ENCODE measurements at regions not wholly inside any gene's neighbourhood (a gene's known extent, or its start where the extent isn't known, plus 50 kb on each side); places are given as distances from the start of the nearest gene placed in this dataset.
"Not testable (repeated sequence)": the region's sequence is repeated elsewhere in the genome, so short reads cannot be mapped to it uniquely, and the experiment has no call there.

- FAIRE-seq (no peak), DNase-seq (ENCODE audit: low spot score) (no peak)
Measured at GRCh38 chr6:15843226-15843625, 180.4 kb upstream of the DTNBP1 start.

- FAIRE-seq (no peak), DNase-seq (ENCODE audit: low spot score) (no peak)
Measured at GRCh38 chr6:15842727-15843117, 179.9 kb upstream of the DTNBP1 start.

- FAIRE-seq (no peak), DNase-seq (ENCODE audit: low spot score) (no peak)
Measured at GRCh38 chr6:15841937-15842726, 179.3 kb upstream of the DTNBP1 start.

- FAIRE-seq: no peak
- DNase-seq (ENCODE audit: low spot score): no peak
Measured at GRCh38 chr6:15839969-15840541, 177.2 kb upstream of the DTNBP1 start.

- no peak for FAIRE-seq
Measured at GRCh38 chr6:15837205-15837604, 174.4 kb upstream of the DTNBP1 start.

GRCh38 chr6:15832841-15833240, 170.0 kb upstream of the DTNBP1 start:
- no peak for DNase-seq (ENCODE audit: low spot score)
- no peak for FAIRE-seq

More at GRCh38 chr6:15837205-15837604, 174.4 kb upstream of the DTNBP1 start:
- DNase-seq (ENCODE audit: low spot score): no peak

- DNase-seq (ENCODE audit: low spot score): no peak
- no peak for FAIRE-seq
Measured at GRCh38 chr6:15829156-15829555, 166.3 kb upstream of the DTNBP1 start.

GRCh38 chr6:15827496-15828255, 164.8 kb upstream of the DTNBP1 start:
- DNase-seq (ENCODE audit: low spot score) (no peak), FAIRE-seq (no peak)

GRCh38 chr6:15826814-15827318, 164.0 kb upstream of the DTNBP1 start:
- DNase-seq (ENCODE audit: low spot score) (no peak), FAIRE-seq (no peak)

GRCh38 chr6:15825332-15825930, 162.6 kb upstream of the DTNBP1 start:
- FAIRE-seq (no peak), DNase-seq (ENCODE audit: low spot score) (no peak)

- DNase-seq (ENCODE audit: low spot score) (no peak), FAIRE-seq (no peak)
Measured at GRCh38 chr6:15824811-15825210, 162.0 kb upstream of the DTNBP1 start.

- no peak for DNase-seq (ENCODE audit: low spot score)
- FAIRE-seq: no peak
Measured at GRCh38 chr6:15823838-15824414, 161.1 kb upstream of the DTNBP1 start.

- no peak for FAIRE-seq
- no peak for DNase-seq (ENCODE audit: low spot score)
Measured at GRCh38 chr6:15822835-15823234, 160.0 kb upstream of the DTNBP1 start.

- DNase-seq (ENCODE audit: low spot score) (no peak), FAIRE-seq (no peak)
Measured at GRCh38 chr6:15819841-15820240, 157.0 kb upstream of the DTNBP1 start.

- DNase-seq (ENCODE audit: low spot score) (no peak), FAIRE-seq (no peak)
Measured at GRCh38 chr6:15819226-15819625, 156.4 kb upstream of the DTNBP1 start.

GRCh38 chr6:15818491-15818890, 155.7 kb upstream of the DTNBP1 start:
- DNase-seq (ENCODE audit: low spot score): no peak
- FAIRE-seq: no peak

GRCh38 chr6:15818044-15818443, 155.2 kb upstream of the DTNBP1 start:
- FAIRE-seq (no peak), DNase-seq (ENCODE audit: low spot score) (no peak)

- DNase-seq (ENCODE audit: low spot score) (no peak), FAIRE-seq (no peak)
Measured at GRCh38 chr6:15817100-15817499, 154.3 kb upstream of the DTNBP1 start.

- DNase-seq (ENCODE audit: low spot score) (no peak), FAIRE-seq (no peak)
Measured at GRCh38 chr6:15816661-15817060, 153.8 kb upstream of the DTNBP1 start.

- FAIRE-seq; DNase-seq (ENCODE audit: low spot score): not testable (repeated sequence)
Measured at GRCh38 chr6:15813698-15814097, 150.9 kb upstream of the DTNBP1 start.

- DNase-seq (ENCODE audit: low spot score) (no peak), FAIRE-seq (no peak)
Measured at GRCh38 chr6:15811107-15811506, 148.3 kb upstream of the DTNBP1 start.

Data from urothelium cell line (cell line).